ENCODE measurements at regions not wholly inside any gene's neighbourhood (a gene's known extent, or its start where the extent isn't known, plus 50 kb on each side); places are given as distances from the start of the nearest gene placed in this dataset.

DNA sequence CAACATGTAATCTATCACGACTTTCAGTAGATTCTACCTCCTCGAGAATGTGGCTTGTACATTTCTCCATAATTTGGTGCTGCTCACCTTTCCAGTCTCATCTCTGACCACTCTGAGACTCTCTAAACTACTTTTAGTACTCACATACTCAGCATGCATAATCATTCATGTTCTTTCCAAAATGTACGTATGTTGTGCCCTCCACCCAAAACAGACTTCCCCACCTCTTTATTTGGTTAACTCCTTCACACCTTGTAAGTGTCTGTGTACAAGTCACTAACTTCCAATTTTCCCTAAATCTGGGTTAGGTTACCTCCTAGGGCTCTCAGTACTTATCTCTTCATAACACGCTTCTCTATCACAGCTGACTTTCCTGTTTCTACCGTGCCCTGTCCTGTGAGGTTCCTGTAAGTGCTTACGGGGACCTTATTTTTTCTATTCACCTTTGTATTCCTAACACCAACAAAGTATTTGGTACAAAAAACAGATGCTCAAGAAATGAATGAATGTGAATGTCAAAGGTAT, 186.2 kb upstream of the MKLN1 start:
- TF ChIP-seq CTCF (IDR thresholded peaks at IDR 0.05) (no peak), EP300 (IDR thresholded peaks at IDR 0.05) (no peak), POLR2AphosphoS5 (IDR thresholded peaks at IDR 0.05) (no peak), POLR2A (IDR thresholded peaks at IDR 0.05) (no peak)
- intact Hi-C loops (cut with DNase I) = no loop called here
- H3K36me3 ChIP-seq = no peaks in the 10 kb centered on the region
- no peak overlapping the region for H3K4me3 ChIP-seq
- no peaks in the 10 kb centered on the region for H3K27me3 ChIP-seq
- 92 to 95% methylated on average over 6 of the region's 6 CpGs for WGBS, 2 donors
- H3K4me1 ChIP-seq = no peaks in the 10 kb centered on the region
- no peak overlapping the region for H3K27ac ChIP-seq
- no peaks in the 10 kb centered on the region for H3K9me3 ChIP-seq
- no peak for DNase-seq

DNA sequence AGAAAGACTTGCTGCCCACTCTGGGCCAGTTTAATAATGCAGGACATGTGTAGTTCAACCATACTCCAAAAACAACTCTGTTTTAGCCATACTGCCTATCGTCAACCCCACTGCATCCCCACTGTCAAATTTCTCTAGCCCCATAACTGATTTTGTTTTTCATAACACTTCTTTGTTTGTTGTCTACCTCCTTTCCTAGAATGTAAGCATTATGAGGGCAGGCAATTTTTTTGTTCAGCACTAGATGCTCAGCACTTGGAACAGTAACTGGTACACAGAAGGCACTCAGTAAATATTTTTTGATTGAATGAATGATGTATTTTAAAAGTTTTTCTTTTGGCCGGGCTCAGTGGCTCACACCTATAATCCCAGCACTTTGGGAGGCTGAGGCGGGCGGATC, 183.8 kb upstream of the MKLN1 start:
- H3K4me1 ChIP-seq = no peaks in the 10 kb centered on the region
- no peak overlapping the region for H3K4me3 ChIP-seq
- no peak for DNase-seq
- no peaks in the 10 kb centered on the region for H3K36me3 ChIP-seq
- no peaks in the 10 kb centered on the region for H3K27me3 ChIP-seq
- H3K9me3 ChIP-seq = no peaks in the 10 kb centered on the region
- WGBS, 2 donors = 96% methylated on average over 4 of the region's 4 CpGs
- TF ChIP-seq POLR2AphosphoS5 (IDR thresholded peaks at IDR 0.05) = no peak
- TF ChIP-seq CTCF (IDR thresholded peaks at IDR 0.05) = no peak
- TF ChIP-seq EP300 (IDR thresholded peaks at IDR 0.05) = no peak
- TF ChIP-seq POLR2A (IDR thresholded peaks at IDR 0.05) = no peak
- intact Hi-C loops (cut with DNase I) = no loop called here
- H3K27ac ChIP-seq = no peak overlapping the region

DNA sequence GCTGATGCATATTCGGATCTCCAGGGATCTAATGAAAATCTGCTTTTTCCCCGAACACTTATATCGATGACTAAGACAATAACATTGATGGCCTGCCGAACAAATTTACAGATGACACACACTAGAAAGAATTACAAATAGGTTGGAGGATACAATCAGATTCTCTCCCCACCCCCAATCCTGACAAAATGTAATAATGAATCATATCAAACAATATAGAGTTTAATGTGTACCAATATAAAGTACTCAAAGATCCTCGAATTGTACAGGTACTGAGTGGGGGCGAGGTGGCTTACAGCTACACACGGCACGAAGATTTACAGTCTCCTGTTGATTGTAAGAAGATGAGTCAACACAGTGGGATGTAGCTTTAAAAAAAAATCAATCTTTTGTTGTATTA, 182.7 kb upstream of the MKLN1 start:
- H3K27me3 ChIP-seq = no peaks in the 10 kb centered on the region
- intact Hi-C loops (cut with DNase I) = no loop called here
- no peak overlapping the region for H3K4me3 ChIP-seq
- H3K9me3 ChIP-seq = no peaks in the 10 kb centered on the region
- no peaks in the 10 kb centered on the region for H3K4me1 ChIP-seq
- WGBS, 2 donors = 83 to 88% methylated on average over 8 of the region's 8 CpGs
- H3K27ac ChIP-seq = no peak overlapping the region
- TF ChIP-seq EP300 (IDR thresholded peaks at IDR 0.05) (no peak), CTCF (IDR thresholded peaks at IDR 0.05) (no peak), POLR2AphosphoS5 (IDR thresholded peaks at IDR 0.05) (no peak), POLR2A (IDR thresholded peaks at IDR 0.05) (no peak)
- DNase-seq = no peak
- no peaks in the 10 kb centered on the region for H3K36me3 ChIP-seq

DNA sequence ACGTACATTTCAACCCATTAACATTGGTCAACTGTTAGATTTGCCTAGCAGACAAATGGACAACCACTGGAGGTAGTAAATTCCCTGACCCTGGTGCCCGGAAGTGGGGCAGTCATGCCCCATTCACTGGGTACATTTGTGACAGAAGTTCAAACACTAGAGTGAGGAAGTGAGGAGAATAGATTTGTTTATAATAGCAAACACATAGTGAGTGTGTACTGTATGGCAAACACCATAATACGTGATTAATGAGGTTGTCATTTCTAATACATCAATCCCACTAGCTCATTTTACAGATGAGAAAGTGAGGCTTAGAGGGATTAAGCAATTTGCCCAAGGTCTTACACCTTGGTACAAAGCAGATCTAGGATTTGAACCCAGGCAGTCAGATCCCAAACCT, 181.9 kb upstream of the MKLN1 start:
- 57 to 60% methylated on average over 3 of the region's 3 CpGs for WGBS, 2 donors
- Histone ChIP-seq H3K36me3 (no peaks in the 10 kb centered on the region), H3K27ac (no peak overlapping the region), H3K4me3 (no peak overlapping the region), H3K9me3 (no peaks in the 10 kb centered on the region), H3K27me3 (no peaks in the 10 kb centered on the region), H3K4me1 (no peaks in the 10 kb centered on the region)
- DNase-seq = no peak
- TF ChIP-seq POLR2AphosphoS5 (IDR thresholded peaks at IDR 0.05) (no peak), EP300 (IDR thresholded peaks at IDR 0.05) (no peak), CTCF (IDR thresholded peaks at IDR 0.05) (no peak), POLR2A (IDR thresholded peaks at IDR 0.05) (no peak)
- intact Hi-C loops (cut with DNase I) = no loop called here

DNA sequence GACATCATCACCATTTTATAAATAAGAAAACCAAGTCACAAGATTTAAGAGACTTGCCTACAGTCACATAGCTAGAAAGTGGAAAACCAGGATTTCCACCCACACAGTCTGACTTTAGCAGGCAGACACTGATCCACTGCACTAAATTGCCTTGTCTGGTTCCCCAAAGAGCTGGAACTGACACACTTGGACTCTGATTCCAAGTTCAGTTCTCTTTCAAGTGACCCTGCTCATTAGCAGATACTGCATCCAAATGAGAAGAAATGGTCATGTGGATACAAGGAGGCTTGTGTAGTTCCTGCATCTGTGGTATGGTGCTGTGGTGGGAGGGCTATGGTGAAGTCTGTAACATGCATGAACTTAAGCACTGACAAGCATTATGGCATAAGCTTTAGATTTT, 180.1 kb upstream of the MKLN1 start:
- Histone ChIP-seq H3K4me1 (no peaks in the 10 kb centered on the region), H3K4me3 (no peak overlapping the region), H3K36me3 (no peaks in the 10 kb centered on the region), H3K27me3 (no peaks in the 10 kb centered on the region), H3K27ac (no peak overlapping the region), H3K9me3 (no peaks in the 10 kb centered on the region)
- TF ChIP-seq CTCF (IDR thresholded peaks at IDR 0.05) (no peak), POLR2AphosphoS5 (IDR thresholded peaks at IDR 0.05) (no peak), EP300 (IDR thresholded peaks at IDR 0.05) (no peak), POLR2A (IDR thresholded peaks at IDR 0.05) (no peak)
- intact Hi-C loops (cut with DNase I) = no loop called here
- DNase-seq = no peak

All from sigmoid colon (tissue), 6 donors.